Panc1 (cell line): ENCODE measurements at regions not wholly inside any gene's neighbourhood (a gene's known extent, or its start where the extent isn't known, plus 50 kb on each side); places are given as distances from the start of the nearest gene placed in this dataset.

ENCODE experiments used
- CTCF ChIP-seq: fragments of 450-650 bp; IDR thresholded peaks from 2 replicates; pipeline ENCODE4 v1.5.1; 2017; ENCODE audit warnings: mild to moderate bottlenecking
- TCF7L2 ChIP-seq: IDR thresholded peaks from 2 replicates; pipeline ENCODE4 v1.6.1; 2011; ENCODE audit warnings: mild to moderate bottlenecking, low read depth, low read length, inconsistent platforms

GRCh38 chr20:19024296-19025035 lies 188.0 kb upstream of the SLC24A3 start:
- TF ChIP-seq CTCF (no peak), TCF7L2 (no peak)
